K562 (cell line): ENCODE measurements at regions not wholly inside any gene's neighbourhood (a gene's known extent, or its start where the extent isn't known, plus 50 kb on each side); places are given as distances from the start of the nearest gene placed in this dataset.

ENCODE experiments used
- ATAC-seq: fragments of 200-7000 bp; cut with Tn5 transposase; 3 replicates; pipeline ENCODE4 v1.9.1; 2020; ENCODE audit warnings: moderate library complexity
- BruUV-seq: library from RNA; stranded (reverse); fragments of 400-500 nt; replicated peaks from 2 replicates; lab custom pipeline; 2021; lab: Mats Ljungman, UMichigan
- CTCF ChIA-PET: fragments of 300-600 bp; formaldehyde crosslinking; extraction: SDS; loops from one replicate; lab custom pipeline; 2021; ENCODE audit warnings: low intra/inter-chr PET ratio; lab: Yijun Ruan, JAX
- POLR2A ChIA-PET: fragments of 300-600, 350-650 bp; sonication (Branson Sonifier 250); formaldehyde crosslinking; extraction: SDS; loops from one replicate; lab custom pipeline; 2021; ENCODE audit warnings: antibody characterized with exemption, inconsistent platforms; lab: Yijun Ruan, JAX
- DNase-seq, 4 experiments: peaks; one replicate each; pipeline versions ENCODE4 v3.0.0 to v3.0.0-alpha.2; 2011 to 2018; ENCODE audit warnings: low spot score in 3 of 4, mixed read lengths in 3 of 4; ENCODE audit errors: extremely low read depth in 1 of 4
- FAIRE-seq: peaks from 2 replicates; lab custom pipeline; 2011; peaks lifted over from hg19 to GRCh38; lab: Jason Lieb, UNC
- H2AFZ ChIP-seq: 2 replicates; pipeline ENCODE4 v1.6.0; 2011; ENCODE audit warnings: low read depth, low read length, control low read depth, inconsistent platforms
- H3K27ac ChIP-seq: fragments of 200-600 bp; 3 replicates; pipeline ENCODE4 v1.8.0; 2011; ENCODE audit warnings: low read depth, mild to moderate bottlenecking, control low read depth, inconsistent platforms, low read length, moderate library complexity, mixed read lengths; ENCODE audit errors: extremely low read depth
- H3K27me3 ChIP-seq, 2 experiments: fragments of 300-600 bp in 1 of 2; 2 replicates in 1 of 2; 3 replicates in 1 of 2; pipeline versions ENCODE4 v1.6.0 to v1.8.0; 2011; ENCODE audit warnings: inconsistent platforms in 2 of 2, low read length in 2 of 2, mild to moderate bottlenecking in 1 of 2, mixed read lengths in 1 of 2, moderate library complexity in 1 of 2; ENCODE audit not compliant: control insufficient read depth in 2 of 2, insufficient read depth in 2 of 2
- H3K36me3 ChIP-seq: fragments of 300-600 bp; 3 replicates; pipeline ENCODE4 v1.8.0; 2011; ENCODE audit warnings: mild to moderate bottlenecking, low read length, inconsistent platforms; ENCODE audit not compliant: control insufficient read depth, insufficient read depth
- H3K4me1 ChIP-seq, 2 experiments: fragments of 200-600 bp in 1 of 2; replicated peaks in 1 of 2; 2 replicates in 1 of 2; 3 replicates in 1 of 2; pipeline versions ENCODE4 v1.5.1 to v1.8.0; 2011; ENCODE audit warnings: inconsistent platforms in 2 of 2, low read length in 2 of 2, mild to moderate bottlenecking in 1 of 2, mixed read lengths in 1 of 2, moderate library complexity in 1 of 2; ENCODE audit not compliant: control insufficient read depth in 2 of 2, insufficient read depth in 2 of 2
- H3K4me2 ChIP-seq: 2 replicates; pipeline ENCODE4 v1.6.1; 2011; ENCODE audit warnings: low read length, control low read depth, inconsistent platforms, mixed read lengths; ENCODE audit not compliant: insufficient read depth
- H3K4me3 ChIP-seq: fragments of 200-600 bp; sonication (generic), shearing (Covaris generic); 2 replicates; pipeline ENCODE4 v1.5.1; 2016; ENCODE audit warnings: control low read depth, inconsistent platforms
- H3K79me2 ChIP-seq: fragments of 200-600 bp; 3 replicates; pipeline ENCODE4 v1.8.0; 2011; ENCODE audit warnings: low read length, inconsistent platforms; ENCODE audit not compliant: control insufficient read depth, insufficient read depth
- H3K9ac ChIP-seq, 2 experiments: 2 replicates each; pipeline versions ENCODE4 v1.6.0 to v1.6.1; 2011; ENCODE audit warnings: low read depth in 2 of 2, low read length in 2 of 2, control low read depth in 1 of 2, inconsistent platforms in 1 of 2, mild to moderate bottlenecking in 1 of 2, mixed read lengths in 1 of 2; ENCODE audit not compliant: insufficient read depth in 1 of 2
- H3K9me1 ChIP-seq: one replicate; pipeline ENCODE4 v1.6.0; 2011; ENCODE audit warnings: inconsistent platforms, mild to moderate bottlenecking, low read length, moderate library complexity; ENCODE audit not compliant: control insufficient read depth, insufficient read depth
- H3K9me3 ChIP-seq: replicated peaks from 2 replicates; pipeline ENCODE4 v1.5.1; 2011; ENCODE audit warnings: low read depth, low read length, inconsistent platforms; ENCODE audit not compliant: control insufficient read depth, insufficient read depth
- H4K20me1 ChIP-seq: replicated peaks from 2 replicates; pipeline ENCODE4 v1.6.1; 2011; ENCODE audit warnings: low read length, inconsistent platforms, mixed read lengths; ENCODE audit not compliant: control insufficient read depth, insufficient read depth
- CREB1 ChIP-seq, 2 experiments: sonication (generic) in 1 of 2; formaldehyde crosslinking in 1 of 2; IDR thresholded peaks; 2 replicates each; pipeline versions ENCODE4 v1.6.1 to v1.8.0; 2012 to 2022; ENCODE audit warnings: inconsistent platforms in 1 of 2, mild to moderate bottlenecking in 1 of 2, missing genetic modification reagents in 1 of 2, moderate library complexity in 1 of 2
- HIVEP1 ChIP-seq: fragments of 250-450 bp; sonication (Bioruptor Pico); IDR thresholded peaks from 2 replicates; pipeline ENCODE4 v1.4.0; 2020; ENCODE audit warnings: mild to moderate bottlenecking
- NUFIP1 ChIP-seq: fragments of 450-650 bp; IDR thresholded peaks from 2 replicates; pipeline ENCODE4 v1.6.1; 2018; ENCODE audit not compliant: partially characterized antibody
- TAF1 ChIP-seq: IDR thresholded peaks from 2 replicates; pipeline ENCODE4 v1.6.1; 2011; ENCODE audit warnings: mild to moderate bottlenecking, low read length, moderate library complexity; ENCODE audit not compliant: insufficient read depth, control insufficient read depth, severe bottlenecking; ENCODE audit errors: extremely low read depth
- TGIF2 ChIP-seq: sonication (generic); formaldehyde crosslinking; IDR thresholded peaks from 2 replicates; pipeline ENCODE4 v1.8.1; 2022; ENCODE audit warnings: mild to moderate bottlenecking, missing genetic modification reagents, moderate library complexity
- ZNF311 ChIP-seq: fragments of 250-450 bp; sonication (Bioruptor Pico); IDR thresholded peaks from 2 replicates; pipeline ENCODE4 v1.4.0; 2020; ENCODE audit warnings: mild to moderate bottlenecking, moderate library complexity
- ZNF445 ChIP-seq: fragments of 250-450 bp; sonication (Bioruptor Pico); IDR thresholded peaks from 2 replicates; pipeline ENCODE4 v1.4.0; 2020; ENCODE audit warnings: low read depth, mild to moderate bottlenecking, moderate library complexity
- WGBS: fragments of 100-300 bp; shearing (Covaris generic); methylation state at CpG from one replicate; pipeline ENCODE4 v1.1.6; 2016; ENCODE audit warnings: low coverage, mixed read lengths; ENCODE audit not compliant: insufficient coverage; ENCODE audit errors: missing lambda C conversion rate; 5-methylcytosine and 5-hydroxymethylcytosine counted together
- in situ Hi-C: fragments of 300-500 bp; cut with MboI; formaldehyde crosslinking; loops from 4 replicates; pipeline ENCODE4 v1.15.0; 2018; ENCODE audit warnings: inconsistent platforms, mixed read lengths
- intact Hi-C: fragments of 100-400 bp; cut with micrococcal nuclease; formaldehyde crosslinking; loops from 2 replicates; pipeline ENCODE4 v1.14.2; 2022
- TF ChIP-seq, protein P1 (sequence below): fragments of 450-650 bp; IDR thresholded peaks from 2 replicates; pipeline ENCODE4 v1.6.1; 2016; ENCODE audit warnings: missing biosample characterization, missing genetic modification characterization

GRCh38 chr1:98333936-98334335, 327.6 kb upstream of the SNX7 start (continued):
- TF ChIP-seq HIVEP1 (CRISPR knock-in tag) (no peak), ZNF311 (CRISPR knock-in tag) (no peak), TAF1 (no peak), ZNF445 (CRISPR knock-in tag) (no peak)

DNA sequence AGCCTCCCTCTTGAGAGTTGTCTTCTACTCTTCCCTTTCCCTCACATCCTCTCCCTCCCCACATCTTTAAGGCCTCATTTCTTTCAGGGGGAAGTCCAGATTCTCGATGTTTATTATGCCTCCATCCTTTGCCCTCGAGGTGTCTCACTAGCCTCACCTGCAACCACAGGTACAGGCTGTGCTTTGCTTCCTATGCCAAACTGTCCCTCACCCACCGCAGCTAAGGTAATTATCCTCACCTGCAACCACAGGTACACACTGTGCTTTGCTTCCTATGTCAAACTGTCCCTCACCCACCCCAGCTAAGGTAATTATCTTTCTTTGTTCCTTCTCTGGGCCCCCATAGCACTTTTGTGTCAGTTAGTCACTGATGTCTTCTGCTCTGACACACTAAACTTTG, 328.1 kb upstream of the SNX7 start:
- no peak for DNase-seq
- BruUV-seq = no TSS peak
- H2AFZ ChIP-seq = no peak overlapping the region
- no peaks in the 10 kb centered on the region for H3K36me3 ChIP-seq
- ATAC-seq = no peak
- ChIA-PET CTCF (no interaction called here), POLR2A (no interaction called here)
- H3K27me3 ChIP-seq = no peaks in the 10 kb centered on the region
- no peak for FAIRE-seq
- in situ Hi-C loops (no loop called here), intact Hi-C loops (no loop called here)
- H3K9ac ChIP-seq = no peak overlapping the region
- H3K4me1 ChIP-seq = no peaks in the 10 kb centered on the region
- no peak overlapping the region for H3K4me3 ChIP-seq
- no peaks in the 10 kb centered on the region for H3K9me1 ChIP-seq
- TF ChIP-seq CREB1 (IDR thresholded peaks at IDR 0.05) = no peak
- TF ChIP-seq CREB1 (CRISPR knock-in tag; IDR thresholded peaks at IDR 0.05) = no peak
- TF ChIP-seq TGIF2 (CRISPR knock-in tag) = no peak
- no peak for TF ChIP-seq NUFIP1
- TF ChIP-seq, protein P1, sequence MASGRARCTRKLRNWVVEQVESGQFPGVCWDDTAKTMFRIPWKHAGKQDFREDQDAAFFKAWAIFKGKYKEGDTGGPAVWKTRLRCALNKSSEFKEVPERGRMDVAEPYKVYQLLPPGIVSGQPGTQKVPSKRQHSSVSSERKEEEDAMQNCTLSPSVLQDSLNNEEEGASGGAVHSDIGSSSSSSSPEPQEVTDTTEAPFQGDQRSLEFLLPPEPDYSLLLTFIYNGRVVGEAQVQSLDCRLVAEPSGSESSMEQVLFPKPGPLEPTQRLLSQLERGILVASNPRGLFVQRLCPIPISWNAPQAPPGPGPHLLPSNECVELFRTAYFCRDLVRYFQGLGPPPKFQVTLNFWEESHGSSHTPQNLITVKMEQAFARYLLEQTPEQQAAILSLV (tag) = no peak
- H3K9me3 ChIP-seq = no peaks in the 10 kb centered on the region
- H3K27ac ChIP-seq = no peak overlapping the region
- 0% methylated on average over 2 of the region's 3 CpGs for WGBS
- no peaks in the 10 kb centered on the region for H3K79me2 ChIP-seq
- no peaks in the 10 kb centered on the region for H4K20me1 ChIP-seq
- no peak overlapping the region for H3K4me2 ChIP-seq
